22Rv1 (cell line): ENCODE measurements at regions not wholly inside any gene's neighbourhood (a gene's known extent, or its start where the extent isn't known, plus 50 kb on each side); places are given as distances from the start of the nearest gene placed in this dataset.

Source experiments
- CTCF ChIP-seq: fragments of 450-650 bp; IDR thresholded peaks from 2 replicates; pipeline ENCODE4 v1.5.1; 2017; ENCODE audit warnings: mild to moderate bottlenecking
- ZFX ChIP-seq: fragments of 450-650 bp; IDR thresholded peaks from 2 replicates; pipeline ENCODE4 v1.6.1; 2017; ENCODE audit warnings: antibody characterized with exemption, borderline replicate concordance

- TF ChIP-seq CTCF (no peak), ZFX (no peak)
Observed at GRCh38 chr1:172756024-172756423, 97.1 kb downstream of the FASLG start.
